AG10803 (cell line): ENCODE measurements at regions not wholly inside any gene's neighbourhood (a gene's known extent, or its start where the extent isn't known, plus 50 kb on each side); places are given as distances from the start of the nearest gene placed in this dataset.

ENCODE experiments used
- DNase-seq: peaks from one replicate; pipeline ENCODE4 v3.0.0; 2010; ENCODE audit warnings: low read depth
- H3K4me3 ChIP-seq: 2 replicates; pipeline ENCODE4 v1.5.1; 2011; ENCODE audit warnings: mild to moderate bottlenecking, low read length, control low read depth
- CTCF ChIP-seq: conservative IDR thresholded peaks from 2 replicates; pipeline ENCODE4 v1.5.1; 2011; ENCODE audit warnings: mild to moderate bottlenecking, low read length, control low read depth, inconsistent platforms

GRCh38 chr4:60737858-60738257 is 462.3 kb upstream of the ADGRL3 start:
- no peak overlapping the region for H3K4me3 ChIP-seq
- no peak for TF ChIP-seq CTCF
- DNase-seq = peak; percentile 47

- no peak for DNase-seq
- no peak for TF ChIP-seq CTCF
- H3K4me3 ChIP-seq = no peak overlapping the region
Measured at GRCh38 chr4:60743654-60744053, 456.5 kb upstream of the ADGRL3 start.

- TF ChIP-seq CTCF = peak; percentile 11; the same call in 1 of the 2 replicates
- H3K4me3 ChIP-seq = no peak overlapping the region
- no peak for DNase-seq
Measured at GRCh38 chr4:60744767-60745166, 455.4 kb upstream of the ADGRL3 start.

GRCh38 chr4:60745800-60746571 is 454.1 kb upstream of the ADGRL3 start:
- TF ChIP-seq CTCF = no peak
- no peak for DNase-seq
- no peak overlapping the region for H3K4me3 ChIP-seq

- H3K4me3 ChIP-seq = no peak overlapping the region
- TF ChIP-seq CTCF = no peak
- no peak for DNase-seq
Measured at GRCh38 chr4:60750962-60751361, 449.2 kb upstream of the ADGRL3 start.

- no peak overlapping the region for H3K4me3 ChIP-seq
- no peak for TF ChIP-seq CTCF
Measured at GRCh38 chr4:60757986-60758680, 442.0 kb upstream of the ADGRL3 start.

More at GRCh38 chr4:60757986-60758680, 442.0 kb upstream of the ADGRL3 start:
- DNase-seq = no peak
